Stimulated activated CD8-positive, alpha-beta memory T cell treated with anti-CD3 and anti-CD28 coated beads, Interleukin-4, amount 100 ng/mL, for 4 hours (primary cell): ENCODE measurements at regions not wholly inside any gene's neighbourhood (a gene's known extent, or its start where the extent isn't known, plus 50 kb on each side); places are given as distances from the start of the nearest gene placed in this dataset.

Experiments used
- DNase-seq, 2 donors: peaks; one replicate each; pipeline ENCODE4 v3.0.0-alpha.2; 2020; ENCODE audit warnings: low read depth in 2 of 2, low spot score in 1 of 2

DNA sequence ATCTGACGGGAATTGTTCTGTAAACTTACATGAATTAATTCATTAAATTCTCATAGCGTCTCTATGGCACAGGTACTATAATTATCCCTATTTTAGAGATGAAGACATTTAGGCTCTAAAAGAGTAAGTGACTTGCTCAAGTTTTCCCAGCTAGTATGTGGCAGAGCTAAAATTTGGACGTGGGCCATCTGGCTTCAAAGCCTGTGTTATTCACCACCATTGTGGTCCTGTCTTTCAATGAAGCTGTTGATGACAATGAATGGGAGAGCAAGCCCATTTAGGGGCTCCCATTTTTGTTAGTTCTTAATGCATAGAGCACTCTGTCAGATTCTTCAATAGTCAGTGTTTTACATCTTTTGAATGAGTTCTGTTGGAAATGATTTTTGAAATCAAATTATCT is 236.0 kb upstream of the CD180 start:
- no peak for DNase-seq

DNA sequence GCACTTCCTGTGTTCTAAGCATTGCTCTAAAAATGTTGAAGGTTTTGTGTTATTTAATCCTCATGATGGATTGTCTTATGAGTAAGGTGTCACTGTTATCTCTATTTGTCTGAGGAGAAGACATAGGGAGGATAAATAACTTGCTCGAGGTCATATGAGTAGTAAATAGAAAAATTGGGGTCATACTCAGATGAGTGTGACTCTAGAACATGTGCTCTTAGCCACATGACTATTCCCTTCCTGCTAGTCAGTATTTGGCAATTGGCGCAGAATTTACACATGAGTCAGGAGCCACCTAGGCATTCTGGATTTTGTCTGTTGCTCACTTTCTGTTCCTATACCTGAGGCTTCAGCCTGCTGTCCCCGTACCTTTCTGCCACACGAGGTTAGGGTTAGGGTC is 234.6 kb upstream of the CD180 start:
- DNase-seq: no peak

DNA sequence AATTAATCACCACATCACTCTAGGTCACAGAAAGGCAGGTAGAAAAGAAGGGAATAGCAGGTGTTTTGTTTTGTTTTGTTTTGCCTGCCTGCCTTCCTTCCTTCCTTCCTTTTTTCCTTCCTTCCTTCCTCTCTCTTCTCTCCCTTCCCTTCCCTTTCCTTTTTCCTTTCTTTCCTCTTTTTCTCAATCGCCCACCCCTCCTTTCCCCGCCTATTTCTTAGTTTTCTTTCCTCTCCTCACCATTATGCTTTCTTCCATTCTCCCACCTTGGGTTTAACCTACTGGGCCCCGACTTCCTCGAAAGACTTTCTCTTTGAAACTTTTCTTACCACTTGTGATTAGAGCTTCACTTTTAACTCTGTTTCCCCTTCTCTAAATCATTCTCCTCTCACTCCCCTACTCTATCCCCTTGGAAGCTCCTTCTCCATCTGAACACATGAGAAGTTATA is 231.3 kb upstream of the CD180 start:
- no peak for DNase-seq

DNA sequence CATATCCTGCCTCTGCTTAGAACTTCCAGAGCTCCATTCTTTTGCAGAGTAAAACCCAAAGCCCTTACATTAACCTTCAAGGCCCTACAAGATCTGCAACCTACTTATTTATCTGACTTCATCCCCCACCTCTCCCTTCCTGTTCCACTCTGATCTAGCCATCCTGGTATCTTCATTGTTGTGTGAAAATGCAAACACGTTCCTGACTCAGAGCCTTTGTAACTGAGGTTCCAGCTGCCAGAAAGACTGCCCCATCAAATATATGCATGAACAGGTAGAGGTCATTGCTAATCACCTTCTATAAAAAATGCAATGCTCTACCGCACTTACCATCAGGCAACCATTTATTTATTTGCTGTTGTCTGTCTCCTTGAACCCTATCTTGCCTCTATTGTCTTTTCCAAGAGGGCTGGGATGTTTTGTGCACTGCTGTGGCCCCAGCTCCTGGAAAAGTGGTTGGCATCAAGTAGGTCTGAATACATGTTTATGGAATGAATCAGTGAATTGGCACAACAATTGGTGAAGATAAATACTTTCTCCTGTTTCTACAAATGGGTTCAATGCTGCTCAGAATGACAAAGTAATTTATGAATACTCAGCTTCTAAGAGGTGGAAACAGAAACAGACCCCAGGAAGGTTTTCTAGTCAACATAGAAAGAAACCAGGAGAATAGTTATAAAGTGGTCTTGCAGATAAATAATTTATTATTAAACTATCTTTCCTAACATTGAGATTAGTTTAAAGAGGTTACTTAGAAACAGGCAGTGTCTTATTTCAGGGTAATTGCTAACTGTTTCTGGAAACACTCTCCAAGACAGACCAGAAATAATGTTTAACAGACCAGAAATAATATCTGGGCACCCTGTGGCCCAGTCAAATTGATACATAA is 230.6 kb upstream of the CD180 start:
- DNase-seq: no peak

DNA sequence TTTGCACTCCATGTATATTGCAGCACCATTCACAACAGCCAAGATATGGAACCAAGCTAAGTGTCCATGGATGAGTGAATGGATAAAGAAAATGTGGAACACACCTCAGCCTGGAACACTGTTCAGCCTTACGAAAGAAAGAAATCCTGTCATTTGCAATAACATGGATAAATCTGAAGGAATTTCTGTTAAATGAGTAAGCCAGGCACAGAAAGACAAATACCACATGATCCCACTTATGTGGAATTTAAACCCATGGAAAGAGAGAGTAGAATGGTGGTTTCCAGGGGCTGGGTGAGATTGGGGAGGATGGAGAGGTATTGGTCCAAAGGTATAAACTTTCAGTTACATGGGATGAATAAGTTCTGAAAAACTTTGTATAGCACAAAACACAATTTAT is 228.9 kb upstream of the CD180 start:
- no peak for DNase-seq

DNA sequence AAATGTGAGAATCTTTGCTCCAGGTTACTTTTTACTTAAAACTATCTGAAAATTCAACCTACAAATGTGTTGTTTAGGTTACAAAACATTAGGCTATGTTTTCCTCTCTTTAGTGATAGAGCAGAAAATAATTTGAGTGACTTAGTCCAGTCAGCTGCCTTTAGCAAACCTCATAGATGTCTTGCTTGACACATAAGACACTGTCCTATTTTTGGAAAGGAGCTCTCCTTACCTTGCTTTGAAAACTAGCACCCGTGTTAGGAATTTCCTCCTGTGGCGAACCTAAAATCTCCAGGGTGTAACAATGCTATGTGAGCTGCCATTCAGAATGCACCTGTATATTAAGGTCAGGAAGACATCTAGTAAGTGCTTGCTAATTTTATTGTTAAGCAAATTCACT is 221.2 kb upstream of the CD180 start:
- DNase-seq: no peak

DNA sequence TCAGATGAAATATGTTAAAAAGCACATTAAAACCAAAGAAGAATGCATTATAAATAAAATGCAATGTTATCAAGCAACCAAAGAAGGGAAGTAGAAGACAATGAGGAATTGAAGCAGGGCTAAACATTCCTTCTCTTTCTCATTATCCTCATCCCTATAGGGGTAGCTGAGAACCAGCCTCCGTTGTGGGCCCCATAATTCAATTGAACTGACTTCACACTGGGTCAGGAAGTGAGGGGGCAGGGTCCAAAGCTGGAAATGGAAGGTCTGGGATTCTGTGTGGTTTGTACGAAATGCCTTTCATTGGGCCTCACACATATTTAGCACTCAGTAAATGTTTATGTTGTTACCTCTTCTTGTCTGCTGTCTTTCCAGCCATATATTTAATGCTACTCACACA is 220.4 kb upstream of the CD180 start:
- no peak for DNase-seq

DNA sequence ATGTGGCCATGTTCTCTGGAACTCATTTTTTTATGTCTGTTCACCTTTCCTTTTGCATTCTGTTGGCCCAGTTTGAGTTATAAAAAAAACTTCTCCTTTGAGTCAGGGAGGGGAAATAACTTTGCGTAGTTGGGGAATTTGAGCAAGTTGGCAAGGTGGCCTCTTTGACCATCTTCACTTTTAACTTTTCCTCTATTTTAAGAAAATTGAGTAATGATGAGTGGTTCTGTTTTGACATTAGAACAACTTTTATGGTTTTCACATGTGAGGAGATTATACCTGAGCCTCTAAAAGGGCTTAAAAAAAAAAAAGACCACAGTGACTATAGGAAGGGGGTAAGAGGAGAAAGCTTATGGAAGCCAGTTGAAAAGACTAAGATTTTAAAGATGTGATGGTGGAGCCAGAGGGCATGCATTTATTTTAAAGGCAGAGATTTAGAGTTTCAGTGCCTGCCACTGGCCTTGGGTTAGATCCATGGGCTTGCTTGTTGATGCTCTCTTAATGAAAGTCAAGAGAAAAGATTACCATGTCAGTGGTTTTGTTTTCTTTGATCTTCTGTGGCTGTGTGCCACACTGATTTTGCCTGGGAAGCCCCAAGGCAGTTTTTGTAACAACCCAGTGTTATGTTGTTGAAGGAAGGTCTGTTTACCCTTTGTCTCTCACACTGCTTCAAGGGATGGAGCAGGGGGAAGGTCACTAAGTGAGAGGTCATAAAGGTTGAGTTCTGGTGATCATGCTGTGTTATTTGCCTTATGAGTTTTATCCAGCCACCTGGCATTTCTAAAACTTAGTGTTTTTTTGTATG is 219.7 kb upstream of the CD180 start:
- no peak for DNase-seq

DNA sequence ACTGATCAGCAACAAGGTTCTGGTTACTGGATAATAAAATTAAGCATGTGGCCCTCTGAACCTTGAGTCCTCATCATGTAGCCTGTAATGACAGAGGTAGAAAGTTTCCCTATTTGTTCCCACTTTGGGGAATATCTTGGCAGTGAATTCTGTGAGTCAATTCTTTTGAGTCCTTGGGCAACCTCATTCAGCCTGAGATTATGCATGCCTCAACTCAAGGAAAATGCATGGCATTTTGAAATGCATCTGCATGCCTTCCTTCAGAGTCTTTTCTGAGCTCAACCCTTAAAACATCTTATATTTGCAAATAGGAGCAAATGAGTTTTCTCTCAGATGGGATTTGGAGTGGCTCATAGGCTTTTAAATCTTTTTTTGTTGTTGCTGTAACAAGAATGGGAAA is 218.1 kb upstream of the CD180 start:
- DNase-seq: no peak

DNA sequence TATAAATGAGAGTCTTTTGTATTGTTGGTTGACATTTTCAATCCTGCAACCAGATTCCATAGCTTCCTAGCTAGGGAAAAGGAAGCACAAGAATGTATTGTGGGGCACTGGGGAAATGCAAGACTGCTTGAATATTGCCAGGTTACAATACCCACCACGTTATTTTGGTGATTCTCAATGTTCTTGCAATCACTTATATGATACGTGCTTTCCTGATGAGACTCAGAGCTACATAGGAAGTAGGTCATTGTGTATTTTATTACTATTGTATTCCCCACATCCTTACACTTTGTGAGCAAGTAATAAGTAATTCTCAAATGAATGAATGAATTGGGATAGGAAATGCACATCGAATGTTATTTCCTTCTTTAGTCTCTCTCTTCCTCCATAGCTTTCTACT is 217.1 kb upstream of the CD180 start:
- DNase-seq: no peak

DNA sequence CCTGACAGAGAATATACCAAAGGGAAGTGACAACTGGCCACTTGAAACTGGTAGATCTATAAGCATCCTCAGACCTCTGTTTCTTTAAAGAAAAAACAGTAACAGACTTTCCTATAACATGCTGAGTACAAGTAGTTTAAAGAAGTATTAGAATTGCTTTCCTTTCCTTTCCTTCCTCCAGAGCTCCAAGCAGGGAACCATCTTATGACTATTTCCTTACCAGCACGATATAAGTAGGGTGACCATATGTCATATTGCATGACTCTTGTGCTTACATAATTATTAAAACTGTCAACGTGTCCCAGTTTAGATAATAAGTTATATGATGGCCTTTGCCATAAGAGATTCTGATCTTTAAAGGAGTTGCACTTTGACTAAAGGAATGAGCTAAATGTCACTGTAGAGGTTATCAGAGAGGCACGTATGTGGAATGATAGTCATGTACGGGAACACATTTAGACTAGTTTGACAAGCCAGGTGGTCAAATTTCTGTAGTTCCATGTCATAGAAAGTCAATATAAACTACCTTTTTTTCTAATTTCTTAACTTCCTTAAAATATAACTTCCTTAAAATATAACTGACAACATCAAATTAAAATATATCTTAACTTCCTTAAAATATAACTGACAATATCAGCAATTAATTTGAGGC is 212.7 kb upstream of the CD180 start:
- no peak for DNase-seq

DNA sequence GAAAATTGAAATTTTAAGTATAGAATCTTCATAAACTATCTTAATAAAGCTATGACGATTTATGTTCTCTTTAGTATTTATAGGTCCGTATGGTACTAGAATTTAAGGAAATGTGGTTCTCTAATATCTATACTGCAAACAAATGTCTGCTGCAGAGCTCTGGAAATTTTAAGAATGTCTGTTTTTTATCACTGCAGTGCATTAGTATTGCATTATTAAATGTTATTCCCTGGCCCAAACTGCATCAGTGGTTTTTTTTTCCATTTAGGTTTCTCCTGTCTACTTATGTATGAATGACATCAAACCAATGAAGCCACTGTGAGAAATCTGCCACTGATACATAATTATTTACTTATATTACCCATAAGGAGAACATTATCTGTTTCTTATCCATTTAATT is 211.4 kb upstream of the CD180 start:
- DNase-seq: no peak

DNA sequence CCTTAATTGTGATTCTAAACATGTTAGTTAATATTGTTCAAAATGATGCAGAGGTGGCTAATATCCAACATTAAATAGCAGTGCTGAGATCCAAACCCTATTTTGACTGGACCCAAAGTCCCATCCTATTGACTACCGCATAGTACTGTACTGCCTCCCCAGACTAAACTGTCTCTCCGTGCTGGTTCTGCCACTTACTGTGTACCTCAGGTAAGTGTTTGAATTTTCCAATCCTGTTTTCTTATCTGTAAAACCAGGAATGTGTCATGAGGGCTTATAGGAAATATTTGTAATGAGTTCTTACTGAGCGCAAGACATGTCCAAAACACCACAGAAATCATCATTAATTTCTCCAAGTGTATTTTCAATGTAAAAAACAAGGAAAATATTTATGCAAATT is 209.2 kb upstream of the CD180 start:
- DNase-seq: no peak

DNA sequence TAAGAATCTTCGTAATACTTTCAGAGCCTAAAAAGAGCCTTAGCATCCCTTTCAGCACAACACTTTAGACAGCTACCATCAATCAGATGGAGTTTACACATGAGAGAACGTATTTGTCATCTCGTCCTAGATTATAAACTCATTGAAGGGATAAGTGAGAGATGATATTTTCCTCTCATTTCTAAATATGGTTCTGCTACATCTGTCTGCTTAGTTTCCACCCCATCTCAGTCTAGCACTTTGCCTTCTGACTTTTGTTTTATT is 208.4 kb upstream of the CD180 start:
- DNase-seq: no peak

DNA sequence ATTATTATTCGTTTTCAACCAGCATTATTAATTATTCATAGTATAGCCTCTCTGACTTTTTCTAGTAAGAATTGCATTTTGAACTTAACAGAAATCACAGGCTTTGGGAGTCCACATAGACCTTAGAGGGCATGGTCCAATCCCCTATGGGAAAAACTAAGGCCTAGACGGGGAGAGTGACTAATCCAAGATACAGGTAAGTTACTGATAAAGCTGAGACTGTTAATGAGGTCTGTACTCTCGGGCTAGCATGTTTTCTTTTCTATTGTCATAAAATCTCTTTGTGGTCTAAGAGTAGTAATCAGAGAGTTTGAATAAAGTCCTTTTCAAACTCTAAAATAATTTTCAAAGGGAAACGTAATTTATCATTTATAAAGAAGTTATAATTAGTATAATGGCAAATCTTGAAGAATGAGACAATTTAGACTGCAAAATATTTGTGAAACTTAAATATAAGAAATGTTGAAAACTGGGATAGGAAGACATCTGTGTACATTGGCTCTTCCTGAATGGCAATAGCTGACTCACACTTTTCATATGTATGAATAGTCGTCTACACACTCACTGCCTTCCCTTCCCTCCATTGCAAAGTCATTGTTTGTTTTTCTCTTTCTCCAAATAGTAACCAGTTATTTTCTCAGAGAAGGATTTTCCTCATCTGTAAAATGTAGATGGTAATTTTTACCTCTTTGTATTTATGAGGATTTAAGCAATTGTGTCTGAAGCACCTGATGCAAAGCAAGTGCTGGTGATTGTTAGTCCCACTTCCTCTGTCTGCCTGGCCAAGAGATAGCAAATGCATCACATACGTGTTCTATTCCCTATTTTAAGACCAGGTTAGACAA is 207.9 kb upstream of the CD180 start:
- DNase-seq: no peak

DNA sequence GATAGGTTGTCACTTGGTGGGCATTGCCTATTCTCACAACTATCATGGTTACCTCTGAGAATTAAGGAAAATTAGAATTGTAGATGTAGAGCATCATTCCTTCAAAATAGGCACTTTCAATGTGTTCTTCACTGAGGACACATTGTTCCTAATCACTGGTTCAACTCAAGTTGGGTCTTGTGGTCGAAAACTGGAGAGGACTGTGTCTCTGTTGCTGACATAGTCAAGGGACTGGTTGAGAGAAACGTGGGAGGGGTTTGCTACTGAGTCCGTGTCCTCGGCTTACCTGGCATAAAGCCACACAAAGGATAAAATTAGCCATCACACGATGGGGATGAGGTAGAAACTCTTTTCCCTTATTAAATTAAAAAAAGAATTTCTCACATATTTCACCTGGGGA is 205.9 kb upstream of the CD180 start:
- no peak for DNase-seq

DNA sequence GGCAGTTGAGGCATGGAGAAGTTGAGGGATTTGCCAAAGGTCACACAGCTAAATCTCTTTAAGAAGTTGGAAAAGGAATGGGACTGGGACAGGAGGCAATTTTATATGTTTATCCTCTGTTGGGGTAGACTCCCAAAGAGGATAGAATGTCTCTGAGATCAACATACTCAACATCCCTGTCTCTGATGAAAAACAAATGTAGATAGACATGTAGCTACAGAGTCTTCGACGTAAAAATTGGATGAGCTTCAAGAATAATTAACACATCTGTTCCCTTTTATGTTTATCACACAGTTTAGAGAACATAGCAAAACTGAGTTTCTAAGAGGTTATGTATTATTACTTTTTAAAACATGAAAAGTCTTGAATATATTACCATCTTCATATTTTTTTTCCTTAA is 204.6 kb upstream of the CD180 start:
- no peak for DNase-seq

DNA sequence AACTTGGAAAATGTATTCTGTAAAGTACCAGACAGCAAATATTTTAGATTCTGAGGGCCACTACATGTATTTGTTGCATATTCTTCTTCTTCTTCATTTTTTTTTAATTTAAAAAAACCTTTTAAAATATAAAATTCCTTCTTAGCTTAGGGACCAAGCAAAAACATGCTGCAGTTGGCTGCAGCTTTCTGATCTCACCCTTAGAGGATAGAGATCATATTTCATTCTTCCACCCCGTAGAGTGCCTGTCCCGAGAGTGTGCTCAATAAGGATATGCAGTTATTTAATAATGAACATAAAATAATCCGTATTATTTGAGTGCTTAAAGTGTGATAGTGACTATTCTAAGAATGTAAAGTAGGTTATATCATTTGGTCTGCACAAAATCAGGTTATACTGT is 204.2 kb upstream of the CD180 start:
- no peak for DNase-seq

DNA sequence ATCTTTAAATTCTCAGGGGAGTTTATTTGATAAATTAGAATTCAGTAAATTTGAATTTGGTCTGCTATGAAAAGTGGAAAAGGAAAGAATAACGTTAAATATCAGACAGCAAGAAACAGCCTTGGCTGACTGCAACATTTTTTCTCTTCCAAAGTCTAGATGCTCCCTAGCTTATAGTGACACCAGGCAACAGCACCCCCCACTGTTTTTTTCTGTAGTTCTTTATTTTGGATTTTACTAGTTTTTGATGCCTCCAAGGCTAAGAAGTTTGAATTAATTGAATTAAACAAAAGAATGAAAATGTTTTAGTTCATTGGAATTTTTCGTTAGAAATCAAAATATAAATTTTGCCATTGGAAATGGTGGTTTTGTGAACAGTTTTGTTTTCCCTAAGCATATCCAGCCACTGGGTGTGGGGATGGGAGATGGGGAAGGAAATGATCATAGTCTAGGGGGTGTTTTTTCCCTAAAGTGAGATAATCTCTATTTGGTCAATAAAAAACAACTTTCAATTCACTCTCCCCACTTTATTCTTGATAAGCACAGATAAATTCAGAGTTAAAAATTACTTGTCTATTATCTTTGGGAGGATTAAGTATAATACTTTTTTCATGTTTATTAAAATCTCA is 199.3 kb upstream of the CD180 start:
- no peak for DNase-seq

DNA sequence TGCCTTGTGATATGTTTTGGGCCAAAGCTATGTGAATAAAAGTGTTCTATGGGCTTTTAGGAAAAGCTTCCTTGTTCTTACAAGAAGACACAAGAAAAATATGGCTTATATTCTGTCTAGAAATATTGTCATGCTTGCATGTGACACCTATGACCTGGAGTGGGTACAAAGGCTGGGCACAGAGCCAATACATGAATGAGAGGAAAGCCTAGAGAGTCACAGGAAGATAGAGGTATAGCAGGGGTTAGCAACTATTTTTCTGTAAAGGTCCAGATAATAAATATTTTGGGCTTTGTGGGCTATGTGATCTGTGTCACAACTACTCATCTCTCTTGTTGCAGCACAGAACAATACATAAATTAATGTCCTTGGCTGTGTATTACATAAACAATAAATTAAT is 196.6 kb upstream of the CD180 start:
- DNase-seq: no peak

DNA sequence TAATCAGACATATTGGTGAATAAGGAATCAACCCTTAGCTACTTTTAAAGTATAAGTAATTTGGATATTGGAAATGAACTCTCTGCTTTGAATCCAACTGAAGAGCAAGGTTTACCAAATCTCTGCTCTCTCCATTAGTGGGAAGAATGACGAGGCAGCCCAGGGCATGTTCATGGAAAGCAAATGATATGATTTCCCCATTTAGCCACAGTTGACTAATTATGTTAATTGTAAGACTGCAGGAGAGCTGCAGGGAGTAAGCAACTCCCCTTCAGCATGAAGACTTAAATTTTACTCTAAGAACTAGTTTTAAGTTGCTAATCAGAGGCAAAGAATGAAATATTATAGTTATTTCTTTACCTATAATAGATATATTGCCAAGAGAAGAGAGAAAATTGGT is 194.3 kb upstream of the CD180 start:
- DNase-seq: no peak
